GM18858 (cell line): ENCODE measurements at regions not wholly inside any gene's neighbourhood (a gene's known extent, or its start where the extent isn't known, plus 50 kb on each side); places are given as distances from the start of the nearest gene placed in this dataset.

ENCODE experiments used
- ATAC-seq: cut with Tn5 transposase; IDR thresholded peaks from one replicate; pipeline ENCODE4 v1.9.1; 2021; ENCODE audit not compliant: unreplicated experiment

DNA sequence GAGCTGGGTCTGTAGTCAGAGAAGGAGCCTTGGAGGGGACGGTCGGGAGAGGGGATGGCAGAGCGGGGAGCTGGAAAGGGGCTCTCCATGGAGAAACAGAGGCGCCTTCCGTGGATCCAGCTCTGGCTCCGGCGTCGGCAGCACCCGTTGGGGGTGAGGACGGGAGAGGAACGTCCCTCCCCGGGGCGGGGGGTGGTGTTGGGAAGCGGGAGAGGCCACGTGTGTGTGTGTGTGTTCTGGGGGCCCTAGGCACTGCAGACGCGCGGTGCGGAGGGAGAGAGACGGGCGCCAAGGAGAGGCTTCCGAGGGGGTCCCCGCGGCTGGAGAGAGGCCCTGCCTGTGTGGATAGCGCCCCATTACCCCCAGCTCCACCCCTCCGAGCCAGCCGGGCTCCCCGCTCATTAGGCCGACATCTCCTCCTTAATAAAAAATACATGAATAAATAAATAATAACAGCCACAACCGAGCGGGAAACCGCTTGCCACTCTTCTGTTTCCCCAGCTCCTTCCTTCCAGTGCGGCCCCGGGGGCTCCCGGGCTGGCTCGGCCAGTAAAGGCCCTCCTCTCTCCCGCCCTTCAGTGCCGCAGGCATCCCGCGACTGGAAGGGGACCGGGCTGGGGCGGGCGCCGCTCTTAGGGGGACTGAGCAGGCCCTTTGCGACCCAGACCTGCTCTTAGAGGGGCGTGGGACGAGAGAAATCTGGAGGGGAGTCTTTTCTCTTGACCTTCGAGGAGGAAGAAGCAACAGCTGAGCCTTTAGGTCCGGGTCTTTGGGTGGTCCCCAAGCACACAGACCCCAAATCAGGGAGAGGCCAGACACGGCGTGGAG lies 71.3 kb upstream of the ARAP3 start:
- ATAC-seq = no peak

DNA sequence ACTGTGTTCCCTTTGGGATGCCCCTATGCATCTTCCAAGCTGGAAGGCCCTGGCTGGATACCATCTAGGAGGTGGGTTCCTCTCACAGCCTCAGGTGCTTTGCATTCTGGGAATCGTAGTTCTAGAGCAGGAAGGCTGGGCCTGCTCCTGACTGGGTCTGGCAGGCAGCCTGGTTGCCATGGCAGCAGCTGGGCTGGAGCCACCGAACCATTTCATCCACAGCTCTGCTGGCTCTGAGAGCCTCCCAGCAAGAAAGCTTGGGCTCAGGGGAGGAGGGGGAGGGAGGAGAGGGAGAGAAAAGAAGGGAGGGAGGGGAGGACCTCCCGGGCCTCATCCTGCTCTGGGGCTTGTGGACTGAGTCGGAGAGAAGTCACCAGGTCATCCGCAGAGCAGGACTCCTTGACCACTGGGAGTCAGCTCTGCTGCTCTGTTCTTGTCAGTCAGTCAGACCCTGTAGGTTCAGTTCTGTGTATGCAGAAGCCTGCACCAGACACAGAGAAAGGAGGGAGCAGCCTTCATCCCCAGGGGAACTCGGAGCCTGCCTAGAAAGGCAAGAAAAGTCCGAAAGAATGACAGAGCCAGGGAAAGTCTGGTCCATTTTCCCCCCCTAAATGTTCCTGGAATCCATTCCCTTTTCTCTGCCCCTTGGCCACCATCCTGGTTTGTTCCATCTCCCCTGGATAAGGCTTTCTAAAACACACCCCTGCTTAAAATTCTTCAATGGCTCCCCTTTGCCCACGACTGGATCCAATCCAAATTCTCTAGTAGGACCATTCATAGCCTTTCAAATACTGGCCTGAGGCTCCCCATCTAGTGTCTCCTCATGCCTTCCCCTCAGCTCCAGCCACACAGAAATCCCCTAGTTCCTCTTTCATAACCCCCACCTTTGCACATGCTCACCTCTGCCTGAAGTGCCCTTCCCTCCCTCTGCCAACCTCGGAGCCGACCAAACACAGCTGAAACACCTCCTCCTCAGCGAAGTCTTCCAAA lies 65.4 kb upstream of the ARAP3 start:
- peak; percentile 75 for ATAC-seq

- no peak for ATAC-seq
Measured at GRCh38 chr5:141746395-141746794, 64.4 kb upstream of the ARAP3 start.

DNA sequence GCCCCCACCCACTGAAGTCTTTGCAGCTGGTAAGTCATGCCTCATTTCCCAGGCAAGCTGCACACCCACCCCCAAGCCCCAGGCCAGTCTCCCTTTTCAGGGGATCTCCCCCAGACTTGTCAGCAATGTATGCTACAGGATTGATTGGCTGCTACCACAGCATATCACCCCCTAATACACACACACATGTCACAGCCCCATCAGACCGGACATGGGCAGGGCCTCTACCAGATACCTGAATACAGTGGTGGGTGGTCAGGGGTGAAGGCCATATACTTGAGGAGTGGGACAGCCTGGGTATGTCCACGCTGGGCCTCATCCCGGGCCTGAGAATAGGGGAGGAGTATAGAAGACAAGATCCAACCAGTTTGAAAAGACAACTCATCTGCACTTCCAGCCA lies 63.4 kb upstream of the ARAP3 start:
- no peak for ATAC-seq

DNA sequence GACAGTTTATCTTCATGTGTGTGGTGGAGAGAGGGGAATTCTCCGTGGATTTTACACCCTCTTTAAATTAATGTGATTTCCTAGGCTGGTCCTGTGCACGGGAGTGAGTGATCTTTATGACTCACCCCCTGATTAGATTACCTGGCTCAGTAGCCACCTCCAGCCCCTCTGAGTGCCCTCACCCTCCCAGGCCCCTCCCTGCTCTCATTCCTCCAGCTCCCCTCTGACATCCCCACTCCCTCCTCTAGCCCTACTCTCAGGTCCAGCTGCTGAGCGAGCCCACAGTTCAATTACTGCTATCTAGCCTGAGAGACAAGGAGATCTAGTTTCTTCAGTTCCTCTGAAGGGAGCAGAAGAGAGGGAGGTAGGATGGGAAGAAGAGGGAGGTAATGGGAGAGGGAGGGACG lies 61.8 kb upstream of the ARAP3 start:
- ATAC-seq = no peak

GRCh38 chr5:141742866-141743851 lies 61.1 kb upstream of the ARAP3 start:
- no peak for ATAC-seq

GRCh38 chr5:141742144-141742543 lies 60.1 kb upstream of the ARAP3 start:
- no peak for ATAC-seq

- no peak for ATAC-seq
Measured at GRCh38 chr5:141740885-141741284, 58.9 kb upstream of the ARAP3 start.

- ATAC-seq = no peak
Measured at GRCh38 chr5:141737535-141737934, 55.5 kb upstream of the ARAP3 start.

- no peak for ATAC-seq
Measured at GRCh38 chr5:141735823-141736222, 53.8 kb upstream of the ARAP3 start.

GRCh38 chr5:141734501-141735229 lies 52.6 kb upstream of the ARAP3 start:
- no peak for ATAC-seq

DNA sequence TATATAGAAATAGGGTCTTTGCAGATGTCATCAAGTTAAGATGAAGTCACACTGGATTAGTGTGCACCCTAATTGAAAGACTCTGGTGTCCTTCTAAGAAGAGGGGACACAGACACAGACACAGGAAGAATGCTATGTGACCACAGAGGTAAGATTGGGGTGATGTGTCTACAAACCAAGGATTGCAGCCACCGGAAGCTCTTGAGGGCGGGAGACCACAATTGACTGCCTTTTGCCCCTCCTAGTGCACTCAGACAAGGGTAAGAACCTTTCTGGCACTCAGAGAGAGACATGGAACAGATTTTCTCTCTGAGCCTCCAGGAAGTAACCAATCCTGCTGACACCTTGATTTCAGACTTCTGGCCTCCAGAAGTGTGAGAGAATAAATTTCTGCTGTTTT lies 51.2 kb upstream of the ARAP3 start:
- no peak for ATAC-seq

DNA sequence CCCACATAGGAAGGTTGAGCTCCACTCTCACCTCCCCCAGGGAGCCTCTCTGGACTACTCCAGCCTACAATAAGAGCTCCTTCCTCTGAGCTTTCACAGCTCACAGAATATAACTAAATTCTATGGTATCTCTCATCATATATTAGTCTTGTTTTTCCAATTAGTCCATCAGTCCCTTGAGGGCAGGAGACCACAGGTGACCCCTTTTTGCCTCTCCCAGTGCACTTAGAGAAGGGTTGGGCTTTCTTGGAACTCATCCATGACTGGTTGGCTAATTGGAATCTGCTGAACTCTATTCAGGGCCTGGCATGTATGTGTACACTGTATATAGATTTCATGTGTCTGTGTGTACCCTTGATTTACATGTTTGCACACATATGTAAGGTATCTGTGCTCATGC lies 50.4 kb upstream of the ARAP3 start:
- no peak for ATAC-seq
